Testis (tissue), 2 donors: ENCODE measurements at regions not wholly inside any gene's neighbourhood (a gene's known extent, or its start where the extent isn't known, plus 50 kb on each side); places are given as distances from the start of the nearest gene placed in this dataset.

Source experiments
- DNase-seq: peaks from one replicate; pipeline ENCODE4 v3.0.0-alpha.2; 2019
- H3K27ac ChIP-seq, 2 donors: fragments of 200-600 bp; sonication (generic); one replicate each; pipeline ENCODE4 v1.5.1; 2019
- H3K27me3 ChIP-seq: fragments of 200-600 bp; sonication (generic); one replicate; pipeline ENCODE4 v1.5.1; 2019
- H3K36me3 ChIP-seq: fragments of 200-600 bp; sonication (generic); one replicate; pipeline ENCODE4 v1.5.1; 2017; ENCODE audit warnings: low read depth; ENCODE audit errors: missing control alignments
- H3K4me1 ChIP-seq: fragments of 200-600 bp; sonication (generic); one replicate; pipeline ENCODE4 v1.5.1; 2019
- H3K4me3 ChIP-seq, 2 donors: fragments of 200-600 bp; sonication (generic); one replicate each; pipeline ENCODE4 v1.5.1; 2017 to 2019
- H3K9me3 ChIP-seq: fragments of 200-600 bp; sonication (generic); one replicate; pipeline ENCODE4 v1.5.1; 2017
- CTCF ChIP-seq, 3 experiments: fragments of 450-650 bp in 2 of 3; fragments of 200-600 bp in 1 of 3; sonication (generic) in 1 of 3; IDR thresholded peaks; one replicate each; pipeline ENCODE4 v1.5.1; 2016 to 2019; ENCODE audit warnings: antibody characterized with exemption in 3 of 3, mild to moderate bottlenecking in 2 of 3, moderate library complexity in 1 of 3
- POLR2A ChIP-seq: fragments of 450-650 bp; IDR thresholded peaks from one replicate; pipeline ENCODE4 v1.6.1; 2017; ENCODE audit warnings: antibody characterized with exemption, mild to moderate bottlenecking, moderate library complexity
- WGBS, 2 donors: methylation state at CpG; one replicate each; pipeline ENCODE4 v1.1.5; 2018; 5-methylcytosine and 5-hydroxymethylcytosine counted together
- intact Hi-C: fragments of 100-400 bp; cut with DNase I; formaldehyde crosslinking; loops from one replicate; pipeline ENCODE4 v1.15.1; 2023; ENCODE audit warnings: low total_unique reads

DNA sequence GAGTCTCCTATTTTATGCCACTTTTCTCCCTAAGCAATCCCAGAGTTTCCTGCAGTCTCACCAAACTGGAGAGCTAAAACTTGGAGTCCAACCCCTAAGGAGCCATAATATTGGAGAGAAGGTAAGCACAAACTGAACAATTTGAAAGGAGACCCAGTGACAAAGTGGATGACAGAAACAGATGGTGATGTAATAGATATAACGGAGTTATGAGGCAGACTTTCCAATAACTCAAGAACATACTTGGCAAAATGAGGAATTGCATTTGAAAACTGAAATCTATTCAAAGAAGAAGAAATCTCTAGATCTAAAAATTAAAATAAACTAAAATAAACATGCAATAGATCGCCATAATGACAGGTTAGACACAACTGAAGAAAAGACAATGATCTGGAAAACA is 200.9 kb upstream of the MIR17HG start:
- Histone ChIP-seq H3K4me1 (no peaks in the 10 kb centered on the region), H3K9me3 (no peaks in the 10 kb centered on the region), H3K4me3 (no peak overlapping the region), H3K27me3 (no peaks in the 10 kb centered on the region), H3K36me3 (no peaks in the 10 kb centered on the region), H3K27ac (no peak overlapping the region)
- DNase-seq, result no peak
- intact Hi-C loops, result no loop called here
- 87 to 95% methylated on average over 2 of the region's 2 CpGs for WGBS, 2 donors
- TF ChIP-seq CTCF (IDR thresholded peaks at IDR 0.05) (no peak), POLR2A (no peak)

GRCh38 chr13:91148098-91148497 is 199.4 kb upstream of the MIR17HG start:
- intact Hi-C loops, result no loop called here

DNA sequence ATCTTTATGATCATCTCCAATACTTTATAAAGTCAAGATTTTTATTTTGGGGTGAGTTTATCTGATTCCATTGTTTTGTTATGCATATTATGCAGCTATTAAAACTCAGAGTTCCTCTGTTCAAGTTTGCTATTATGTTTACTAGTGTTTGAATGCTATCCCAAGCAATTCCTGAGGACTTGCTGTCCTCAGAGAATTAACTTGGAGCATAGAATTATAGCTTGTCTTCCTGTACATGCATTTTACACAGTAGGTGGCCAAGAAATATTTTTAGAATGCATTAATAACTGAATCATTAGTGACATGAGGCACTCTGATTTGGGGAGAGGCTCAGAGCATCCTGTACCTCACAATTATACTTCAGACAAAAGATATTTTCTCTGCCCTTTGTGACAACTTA is 195.6 kb upstream of the MIR17HG start:
- Histone ChIP-seq H3K4me3 (no peak overlapping the region), H3K4me1 (no peaks in the 10 kb centered on the region), H3K36me3 (no peaks in the 10 kb centered on the region), H3K27ac (no peak overlapping the region), H3K27me3 (no peaks in the 10 kb centered on the region), H3K9me3 (no peaks in the 10 kb centered on the region)
- DNase-seq, result no peak
- intact Hi-C loops, result no loop called here
- TF ChIP-seq CTCF (IDR thresholded peaks at IDR 0.05), result no peak
- no peak for TF ChIP-seq POLR2A

More at GRCh38 chr13:91148098-91148497, 199.4 kb upstream of the MIR17HG start:
- H3K27me3 ChIP-seq, result no peaks in the 10 kb centered on the region
- no peak for DNase-seq
- WGBS, 2 donors, result 82 to 95% methylated on average over 1 of the region's 1 CpG
- TF ChIP-seq CTCF (IDR thresholded peaks at IDR 0.05), result no peak
- no peaks in the 10 kb centered on the region for H3K36me3 ChIP-seq
- no peaks in the 10 kb centered on the region for H3K4me1 ChIP-seq
- no peak overlapping the region for H3K27ac ChIP-seq
- H3K4me3 ChIP-seq, result no peak overlapping the region
- no peaks in the 10 kb centered on the region for H3K9me3 ChIP-seq

DNA sequence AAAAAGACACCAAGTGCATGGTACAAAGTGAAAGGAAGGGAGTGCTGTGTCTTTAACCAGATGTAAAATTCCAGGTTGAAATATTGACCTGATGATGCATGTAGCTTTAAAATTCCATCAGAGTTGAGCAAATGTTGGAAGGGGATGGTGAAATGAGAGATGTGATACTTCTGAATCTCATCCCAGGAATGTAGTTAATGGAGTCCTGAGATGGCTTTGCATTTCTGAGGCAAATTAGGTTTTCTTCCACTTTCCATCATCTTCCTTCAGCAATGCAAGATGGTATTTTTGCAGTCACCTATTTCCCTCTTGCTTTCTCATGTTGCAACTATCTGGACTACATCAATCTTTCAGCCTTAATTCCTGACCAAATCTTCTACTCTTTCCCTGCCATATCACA is 194.1 kb upstream of the MIR17HG start:
- Histone ChIP-seq H3K4me3 (no peak overlapping the region), H3K27ac (no peak overlapping the region)

More for the DNA sequence above, 194.1 kb upstream of the MIR17HG start:
- H3K4me1 ChIP-seq, result no peaks in the 10 kb centered on the region
- no peaks in the 10 kb centered on the region for H3K36me3 ChIP-seq
- no peak for TF ChIP-seq CTCF (IDR thresholded peaks at IDR 0.05)
- no peak for DNase-seq
- no peaks in the 10 kb centered on the region for H3K9me3 ChIP-seq
- no peaks in the 10 kb centered on the region for H3K27me3 ChIP-seq
- intact Hi-C loops, result no loop called here
